ENCODE measurements at regions not wholly inside any gene's neighbourhood (a gene's known extent, or its start where the extent isn't known, plus 50 kb on each side); places are given as distances from the start of the nearest gene placed in this dataset.

DNA sequence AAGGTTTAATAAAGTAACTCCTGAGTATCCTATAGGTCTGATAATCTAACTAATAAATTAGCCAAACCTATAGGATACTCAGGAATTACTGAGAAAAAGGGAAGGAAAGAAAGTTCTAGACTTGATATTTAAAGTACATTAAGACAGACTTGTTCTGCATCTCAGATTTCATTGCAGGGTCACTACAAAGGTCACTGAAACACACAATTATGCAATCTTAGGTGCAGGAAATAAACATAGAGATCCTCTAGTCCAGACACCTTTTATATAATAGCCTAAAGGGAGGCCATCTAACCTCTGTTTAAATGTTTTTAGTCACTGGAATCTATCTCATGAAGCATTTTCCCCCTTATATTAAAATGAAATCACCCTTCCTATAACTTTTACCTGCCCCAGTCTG lies 1215.7 kb downstream of the MAT2B start:
- TF ChIP-seq, protein P1, sequence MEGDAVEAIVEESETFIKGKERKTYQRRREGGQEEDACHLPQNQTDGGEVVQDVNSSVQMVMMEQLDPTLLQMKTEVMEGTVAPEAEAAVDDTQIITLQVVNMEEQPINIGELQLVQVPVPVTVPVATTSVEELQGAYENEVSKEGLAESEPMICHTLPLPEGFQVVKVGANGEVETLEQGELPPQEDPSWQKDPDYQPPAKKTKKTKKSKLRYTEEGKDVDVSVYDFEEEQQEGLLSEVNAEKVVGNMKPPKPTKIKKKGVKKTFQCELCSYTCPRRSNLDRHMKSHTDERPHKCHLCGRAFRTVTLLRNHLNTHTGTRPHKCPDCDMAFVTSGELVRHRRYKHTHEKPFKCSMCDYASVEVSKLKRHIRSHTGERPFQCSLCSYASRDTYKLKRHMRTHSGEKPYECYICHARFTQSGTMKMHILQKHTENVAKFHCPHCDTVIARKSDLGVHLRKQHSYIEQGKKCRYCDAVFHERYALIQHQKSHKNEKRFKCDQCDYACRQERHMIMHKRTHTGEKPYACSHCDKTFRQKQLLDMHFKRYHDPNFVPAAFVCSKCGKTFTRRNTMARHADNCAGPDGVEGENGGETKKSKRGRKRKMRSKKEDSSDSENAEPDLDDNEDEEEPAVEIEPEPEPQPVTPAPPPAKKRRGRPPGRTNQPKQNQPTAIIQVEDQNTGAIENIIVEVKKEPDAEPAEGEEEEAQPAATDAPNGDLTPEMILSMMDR (IDR thresholded peaks at IDR 0.05): no peak
- TF ChIP-seq ZFX (IDR thresholded peaks at IDR 0.05; ENCODE audit: borderline replicate concordance): no peak
